ENCODE measurements at regions not wholly inside any gene's neighbourhood (a gene's known extent, or its start where the extent isn't known, plus 50 kb on each side); places are given as distances from the start of the nearest gene placed in this dataset.

DNA sequence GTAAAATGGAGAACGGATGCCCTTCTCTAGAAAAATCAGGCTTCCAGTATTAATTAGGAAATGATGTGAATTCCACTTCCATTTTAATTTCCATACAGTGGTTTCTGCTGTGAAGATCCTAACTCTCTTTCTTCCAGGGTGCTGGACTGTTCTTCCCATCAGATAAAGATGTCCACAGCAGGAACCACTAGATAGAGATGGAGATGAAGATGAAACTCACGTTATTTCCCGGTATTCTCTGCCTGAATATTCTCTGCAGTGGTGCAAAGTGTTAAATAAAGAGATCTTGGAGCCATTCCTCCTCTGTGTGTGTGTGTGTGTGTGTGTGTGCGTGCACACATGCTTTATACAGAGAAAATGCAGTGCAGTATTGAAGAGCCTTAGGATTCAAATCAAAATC, 727.5 kb downstream of the KCNJ2 start:
- H3K27me3 ChIP-seq (ENCODE audit: low read depth), result no peaks in the 10 kb centered on the region
- TF ChIP-seq, protein P1, sequence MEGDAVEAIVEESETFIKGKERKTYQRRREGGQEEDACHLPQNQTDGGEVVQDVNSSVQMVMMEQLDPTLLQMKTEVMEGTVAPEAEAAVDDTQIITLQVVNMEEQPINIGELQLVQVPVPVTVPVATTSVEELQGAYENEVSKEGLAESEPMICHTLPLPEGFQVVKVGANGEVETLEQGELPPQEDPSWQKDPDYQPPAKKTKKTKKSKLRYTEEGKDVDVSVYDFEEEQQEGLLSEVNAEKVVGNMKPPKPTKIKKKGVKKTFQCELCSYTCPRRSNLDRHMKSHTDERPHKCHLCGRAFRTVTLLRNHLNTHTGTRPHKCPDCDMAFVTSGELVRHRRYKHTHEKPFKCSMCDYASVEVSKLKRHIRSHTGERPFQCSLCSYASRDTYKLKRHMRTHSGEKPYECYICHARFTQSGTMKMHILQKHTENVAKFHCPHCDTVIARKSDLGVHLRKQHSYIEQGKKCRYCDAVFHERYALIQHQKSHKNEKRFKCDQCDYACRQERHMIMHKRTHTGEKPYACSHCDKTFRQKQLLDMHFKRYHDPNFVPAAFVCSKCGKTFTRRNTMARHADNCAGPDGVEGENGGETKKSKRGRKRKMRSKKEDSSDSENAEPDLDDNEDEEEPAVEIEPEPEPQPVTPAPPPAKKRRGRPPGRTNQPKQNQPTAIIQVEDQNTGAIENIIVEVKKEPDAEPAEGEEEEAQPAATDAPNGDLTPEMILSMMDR (IDR thresholded peaks at IDR 0.05; ENCODE audit: borderline replicate concordance), result no peak
- H3K27ac ChIP-seq (replicated peaks), result no peak overlapping the region
- peaks cover 34% of the 10 kb centered on the region for H3K9me3 ChIP-seq (replicated peaks)
- intact Hi-C loops (cut with micrococcal nuclease), result no loop called here
- H3K4me3 ChIP-seq, result no peak overlapping the region
- no peak for DNase-seq
- no peaks in the 10 kb centered on the region for H3K36me3 ChIP-seq
- no peaks in the 10 kb centered on the region for H3K4me1 ChIP-seq

DNA sequence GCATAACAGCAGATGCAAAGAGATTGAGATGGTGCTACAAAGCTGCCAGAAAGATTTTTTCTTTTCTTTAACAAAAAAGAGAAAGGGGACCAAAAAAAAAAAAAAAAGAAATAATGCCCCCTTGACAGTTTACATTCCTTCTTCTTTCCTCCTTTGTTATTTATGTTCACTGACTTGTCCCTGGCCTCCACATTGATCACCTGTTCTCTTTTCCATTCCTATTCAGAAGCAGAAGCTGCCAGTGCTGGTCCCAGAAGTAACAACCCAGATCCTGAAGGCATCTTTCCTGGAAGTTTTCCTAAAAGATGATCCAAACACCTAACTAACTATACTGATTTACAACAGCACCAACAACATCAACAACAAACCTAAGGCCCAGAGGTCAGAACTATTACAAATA, 728.1 kb downstream of the KCNJ2 start:
- TF ChIP-seq, protein P1 (IDR thresholded peaks at IDR 0.05; ENCODE audit: borderline replicate concordance), result no peak
- Histone ChIP-seq H3K36me3 (no peaks in the 10 kb centered on the region), H3K27ac (replicated peaks) (no peak overlapping the region), H3K4me3 (no peak overlapping the region), H3K9me3 (replicated peaks) (peaks cover 38% of the 10 kb centered on the region), H3K27me3 (ENCODE audit: low read depth) (no peaks in the 10 kb centered on the region), H3K4me1 (no peaks in the 10 kb centered on the region)
- intact Hi-C loops (cut with micrococcal nuclease), result no loop called here
- DNase-seq, result no peak

DNA sequence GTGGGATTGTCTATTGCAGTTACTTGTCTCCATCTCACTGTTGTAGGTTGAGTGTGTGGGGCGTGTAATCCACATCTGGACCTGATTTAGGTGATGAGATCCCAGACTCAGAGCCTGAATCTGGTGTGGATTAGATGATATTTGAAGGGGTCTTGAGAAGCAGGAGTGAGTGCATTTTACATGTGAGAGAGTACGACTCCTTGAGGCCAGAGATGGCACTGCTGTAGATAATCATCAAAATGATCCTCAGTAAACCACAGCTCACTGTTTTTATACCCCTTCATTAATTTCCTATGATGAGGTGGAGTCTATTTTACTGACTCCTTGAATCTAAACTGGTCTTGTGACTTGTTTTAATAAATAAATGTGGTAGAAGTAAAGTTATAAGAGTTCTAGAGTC, 732.5 kb downstream of the KCNJ2 start:
- H3K27ac ChIP-seq (replicated peaks), result no peak overlapping the region
- H3K4me1 ChIP-seq, result no peaks in the 10 kb centered on the region
- TF ChIP-seq, protein P1 (IDR thresholded peaks at IDR 0.05; ENCODE audit: borderline replicate concordance), result no peak
- no peak overlapping the region for H3K4me3 ChIP-seq
- DNase-seq, result no peak
- intact Hi-C loops (cut with micrococcal nuclease), result no loop called here
- no peaks in the 10 kb centered on the region for H3K27me3 ChIP-seq (ENCODE audit: low read depth)
- H3K36me3 ChIP-seq, result no peaks in the 10 kb centered on the region
- H3K9me3 ChIP-seq (replicated peaks), result peaks cover 30% of the 10 kb centered on the region

DNA sequence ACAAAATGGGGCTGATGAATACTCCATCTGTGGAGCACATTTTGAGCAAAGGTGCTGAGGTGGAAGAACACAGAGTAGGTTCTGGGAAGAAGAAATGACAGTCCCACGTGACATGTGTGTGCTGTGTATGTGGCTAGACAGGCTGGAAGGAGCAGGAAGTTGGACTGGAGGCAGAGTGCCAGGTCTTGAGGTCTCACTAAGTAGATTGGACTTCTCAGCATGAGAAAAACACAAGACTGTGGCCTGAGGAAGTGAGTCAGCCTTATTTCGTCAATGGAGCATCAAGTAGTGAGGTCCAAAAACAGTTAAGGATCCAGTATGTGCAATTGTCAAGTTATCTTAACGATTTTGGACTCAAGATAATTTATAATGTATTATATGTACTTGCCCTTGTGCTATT, 736.5 kb downstream of the KCNJ2 start:
- Histone ChIP-seq H3K36me3 (no peaks in the 10 kb centered on the region), H3K27me3 (ENCODE audit: low read depth) (no peaks in the 10 kb centered on the region), H3K27ac (replicated peaks) (no peak overlapping the region), H3K4me3 (no peak overlapping the region), H3K9me3 (replicated peaks) (peaks cover 24% of the 10 kb centered on the region), H3K4me1 (no peaks in the 10 kb centered on the region)
- peak; percentile 46 for DNase-seq
- TF ChIP-seq, protein P1 (IDR thresholded peaks at IDR 0.05; ENCODE audit: borderline replicate concordance), result no peak
- intact Hi-C loops (cut with micrococcal nuclease), result no loop called here

DNA sequence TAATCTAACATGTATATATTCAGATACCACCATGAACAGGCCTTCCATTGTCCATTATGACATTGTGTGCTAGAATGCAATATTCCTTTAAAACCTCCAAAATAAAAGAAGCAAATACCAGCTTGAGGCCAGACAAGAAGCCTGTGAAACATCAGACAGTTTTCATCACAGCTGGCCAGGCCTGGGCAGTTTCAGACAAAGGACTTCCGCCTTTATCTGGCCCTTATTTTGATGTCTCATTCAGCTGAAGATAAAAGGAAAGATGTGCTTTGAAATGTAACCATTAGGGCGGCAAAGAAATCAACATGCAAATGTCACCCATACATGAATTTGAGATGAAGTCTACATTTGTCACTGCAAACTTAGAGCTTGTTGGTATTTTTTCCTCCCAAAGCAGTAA, 737.5 kb downstream of the KCNJ2 start:
- intact Hi-C loops (cut with micrococcal nuclease), result no loop called here
- peak; percentile 20 for DNase-seq
- H3K36me3 ChIP-seq, result no peaks in the 10 kb centered on the region
- H3K4me3 ChIP-seq, result no peak overlapping the region
- H3K27ac ChIP-seq (replicated peaks), result no peak overlapping the region
- no peaks in the 10 kb centered on the region for H3K4me1 ChIP-seq
- peaks cover 22% of the 10 kb centered on the region for H3K9me3 ChIP-seq (replicated peaks)
- H3K27me3 ChIP-seq (ENCODE audit: low read depth), result no peaks in the 10 kb centered on the region
- TF ChIP-seq, protein P1 (IDR thresholded peaks at IDR 0.05; ENCODE audit: borderline replicate concordance), result no peak
